GM23338 (cell line): ENCODE measurements at regions not wholly inside any gene's neighbourhood (a gene's known extent, or its start where the extent isn't known, plus 50 kb on each side); places are given as distances from the start of the nearest gene placed in this dataset.

Source experiments
- ATAC-seq: fragments of 200-7000 bp; cut with Tn5 transposase; 3 replicates; pipeline ENCODE4 v1.9.1; 2020
- DNase-seq: peaks from one replicate; pipeline ENCODE4 v3.0.0-alpha.2; 2015; ENCODE audit warnings: low spot score
- H2AFZ ChIP-seq: fragments of 200-600 bp; sonication (generic); 2 replicates; pipeline ENCODE4 v1.8.0; 2016; ENCODE audit warnings: antibody characterized with exemption, mild to moderate bottlenecking, moderate library complexity
- H3F3A ChIP-seq: fragments of 200-600 bp; sonication (generic); replicated peaks from 2 replicates; pipeline ENCODE4 v1.8.0; 2017; ENCODE audit warnings: antibody characterized with exemption, mixed run types, low read depth
- H3K27ac ChIP-seq: fragments of 200-600 bp; sonication (generic); 2 replicates; pipeline ENCODE4 v1.6.1; 2016; ENCODE audit warnings: low read depth
- H3K27me3 ChIP-seq: fragments of 200-600 bp; sonication (generic); 2 replicates; pipeline ENCODE4 v1.8.0; 2016; ENCODE audit warnings: mild to moderate bottlenecking, mixed run types, moderate library complexity; ENCODE audit not compliant: insufficient read depth
- H3K36me3 ChIP-seq: fragments of 200-600 bp; sonication (generic); 2 replicates; pipeline ENCODE4 v1.8.0; 2016; ENCODE audit warnings: mild to moderate bottlenecking; ENCODE audit not compliant: insufficient read depth
- H3K4me1 ChIP-seq: fragments of 200-600 bp; sonication (generic); 2 replicates; pipeline ENCODE4 v1.8.0; 2016; ENCODE audit warnings: mild to moderate bottlenecking, moderate library complexity; ENCODE audit not compliant: insufficient read depth
- H3K4me2 ChIP-seq: fragments of 200-600 bp; sonication (generic); 2 replicates; pipeline ENCODE4 v1.7.1; 2017; ENCODE audit warnings: mixed run types
- H3K4me3 ChIP-seq: fragments of 200-600 bp; sonication (generic); 2 replicates; pipeline ENCODE4 v1.6.1; 2016; ENCODE audit warnings: mixed run types
- H3K79me2 ChIP-seq: fragments of 200-600 bp; sonication (generic); replicated peaks from 2 replicates; pipeline ENCODE4 v1.8.0; 2017; ENCODE audit warnings: mild to moderate bottlenecking; ENCODE audit not compliant: insufficient read depth
- H3K9me2 ChIP-seq: fragments of 200-600 bp; sonication (generic); 2 replicates; pipeline ENCODE4 v1.8.0; 2017; ENCODE audit not compliant: insufficient read depth
- H4K20me1 ChIP-seq: fragments of 200-600 bp; sonication (generic); replicated peaks from 2 replicates; pipeline ENCODE4 v1.8.0; 2017; ENCODE audit warnings: mild to moderate bottlenecking; ENCODE audit not compliant: insufficient read depth
- H3K27ac Mint-ChIP-seq: 2 replicates; pipeline ENCODE4 v1.8.0; 2020; ENCODE audit warnings: inconsistent platforms, mild to moderate bottlenecking, moderate library complexity, mixed read lengths
- H3K27me3 Mint-ChIP-seq: 3 replicates; pipeline ENCODE4 v1.8.0; 2022; ENCODE audit warnings: low read depth, mild to moderate bottlenecking, moderate library complexity, mixed read lengths, inconsistent platforms; ENCODE audit not compliant: insufficient read depth, poor library complexity
- H3K36me3 Mint-ChIP-seq: 3 replicates; pipeline ENCODE4 v1.8.0; 2021; ENCODE audit warnings: low read depth, mild to moderate bottlenecking, inconsistent platforms, moderate library complexity, mixed read lengths
- H3K4me1 Mint-ChIP-seq: 3 replicates; pipeline ENCODE4 v1.8.0; 2020; ENCODE audit warnings: mild to moderate bottlenecking, inconsistent platforms, mixed read lengths
- H3K4me3 Mint-ChIP-seq: 3 replicates; pipeline ENCODE4 v1.8.0; 2021; ENCODE audit warnings: moderate library complexity, mild to moderate bottlenecking, inconsistent platforms, mixed read lengths
- H3K9me3 Mint-ChIP-seq: 3 replicates; pipeline ENCODE4 v1.8.0; 2020; ENCODE audit warnings: moderate library complexity, mild to moderate bottlenecking, inconsistent platforms, mixed read lengths
- CREB1 ChIP-seq: fragments of 250-450 bp; sonication (Bioruptor Pico); IDR thresholded peaks from 2 replicates; pipeline ENCODE4 v1.5.0; 2020; ENCODE audit warnings: low read depth, mild to moderate bottlenecking, moderate library complexity
- ETS1 ChIP-seq: IDR thresholded peaks from 2 replicates; pipeline ENCODE4 v1.6.1; 2016; ENCODE audit warnings: antibody characterized with exemption
- EZH2phosphoT487 ChIP-seq: fragments of 200-600 bp; sonication (generic); IDR thresholded peaks from one replicate; pipeline ENCODE4 v1.8.1; 2018; ENCODE audit warnings: antibody characterized with exemption; ENCODE audit not compliant: unreplicated experiment
- NANOG ChIP-seq: IDR thresholded peaks from 2 replicates; pipeline ENCODE4 v1.6.1; 2016; ENCODE audit warnings: antibody characterized with exemption, borderline replicate concordance
- STAT1 ChIP-seq: IDR thresholded peaks from one replicate; pipeline ENCODE4 v1.6.1; 2016; ENCODE audit warnings: antibody characterized with exemption; ENCODE audit not compliant: unreplicated experiment
- ZNF114 ChIP-seq: fragments of 250-450 bp; sonication (Bioruptor Pico); IDR thresholded peaks from 2 replicates; pipeline ENCODE4 v1.5.0; 2020; ENCODE audit warnings: mild to moderate bottlenecking, moderate library complexity
- ZNF462 ChIP-seq: fragments of 250-450 bp; sonication (Bioruptor Pico); IDR thresholded peaks from 2 replicates; pipeline ENCODE4 v1.5.0; 2020; ENCODE audit warnings: mild to moderate bottlenecking, moderate library complexity
- TF ChIP-seq, protein P1 (sequence below), 2 experiments: fragments of 200-600 bp in 1 of 2; sonication (generic) in 1 of 2; conservative IDR thresholded peaks; 2 replicates each; pipeline versions ENCODE4 v1.5.1 to v1.6.1; 2016 to 2017; ENCODE audit warnings: antibody characterized with exemption in 2 of 2, low read depth in 2 of 2, mild to moderate bottlenecking in 2 of 2, moderate library complexity in 1 of 2

DNA sequence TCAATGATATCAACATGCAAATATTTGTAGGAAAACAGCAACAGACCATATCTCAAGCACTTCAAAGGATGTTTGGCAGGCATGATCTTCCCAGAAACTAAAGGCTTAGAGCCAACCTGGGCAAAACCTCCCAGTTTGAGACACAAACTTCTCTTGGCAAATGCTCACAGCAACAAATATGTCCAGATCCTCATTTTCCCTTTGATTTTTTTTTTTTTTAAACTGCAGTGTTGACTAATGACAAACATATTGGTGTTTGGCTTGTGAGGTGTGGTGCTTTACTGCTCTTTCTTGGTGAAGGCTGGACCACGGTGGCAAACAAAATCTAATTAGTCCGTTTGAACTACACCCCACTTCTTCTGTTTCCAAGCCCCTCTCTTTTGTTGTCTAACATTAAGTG lies 87.2 kb downstream of the EBLN2 start:
- no peak overlapping the region for H3K4me3 Mint-ChIP-seq
- H3K27ac ChIP-seq, result no peak overlapping the region
- H3K4me3 ChIP-seq, result no peak overlapping the region
- TF ChIP-seq, protein P1, sequence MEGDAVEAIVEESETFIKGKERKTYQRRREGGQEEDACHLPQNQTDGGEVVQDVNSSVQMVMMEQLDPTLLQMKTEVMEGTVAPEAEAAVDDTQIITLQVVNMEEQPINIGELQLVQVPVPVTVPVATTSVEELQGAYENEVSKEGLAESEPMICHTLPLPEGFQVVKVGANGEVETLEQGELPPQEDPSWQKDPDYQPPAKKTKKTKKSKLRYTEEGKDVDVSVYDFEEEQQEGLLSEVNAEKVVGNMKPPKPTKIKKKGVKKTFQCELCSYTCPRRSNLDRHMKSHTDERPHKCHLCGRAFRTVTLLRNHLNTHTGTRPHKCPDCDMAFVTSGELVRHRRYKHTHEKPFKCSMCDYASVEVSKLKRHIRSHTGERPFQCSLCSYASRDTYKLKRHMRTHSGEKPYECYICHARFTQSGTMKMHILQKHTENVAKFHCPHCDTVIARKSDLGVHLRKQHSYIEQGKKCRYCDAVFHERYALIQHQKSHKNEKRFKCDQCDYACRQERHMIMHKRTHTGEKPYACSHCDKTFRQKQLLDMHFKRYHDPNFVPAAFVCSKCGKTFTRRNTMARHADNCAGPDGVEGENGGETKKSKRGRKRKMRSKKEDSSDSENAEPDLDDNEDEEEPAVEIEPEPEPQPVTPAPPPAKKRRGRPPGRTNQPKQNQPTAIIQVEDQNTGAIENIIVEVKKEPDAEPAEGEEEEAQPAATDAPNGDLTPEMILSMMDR (conservative IDR thresholded peaks at IDR 0.05; ENCODE audit: low read depth in 2 of 2), result no peak
- TF ChIP-seq NANOG, result no peak
- no peak for TF ChIP-seq EZH2phosphoT487
- TF ChIP-seq ZNF462 (CRISPR knock-in tag), result no peak
- no peak for TF ChIP-seq STAT1
- no peak for TF ChIP-seq ZNF114 (CRISPR knock-in tag)
- no peak for TF ChIP-seq ETS1
- TF ChIP-seq CREB1 (CRISPR knock-in tag), result no peak
- no peak for ATAC-seq
- H2AFZ ChIP-seq, result 0 out of 2 replicates have a peak overlapping the region, but pooled peaks have one; percentile 19
- no peaks in the 10 kb centered on the region for H3K36me3 ChIP-seq
- H3K4me2 ChIP-seq, result no peak overlapping the region
- H3K27me3 ChIP-seq, result no peaks in the 10 kb centered on the region
- H4K20me1 ChIP-seq, result no peaks in the 10 kb centered on the region
- DNase-seq, result no peak
- no peaks in the 10 kb centered on the region for H3F3A ChIP-seq
- H3K27ac Mint-ChIP-seq, result no peak overlapping the region
- no peaks in the 10 kb centered on the region for H3K27me3 Mint-ChIP-seq
- no peaks in the 10 kb centered on the region for H3K36me3 Mint-ChIP-seq
- H3K9me2 ChIP-seq, result no peaks in the 10 kb centered on the region
- no peaks in the 10 kb centered on the region for H3K79me2 ChIP-seq
- no peaks in the 10 kb centered on the region; the same call in 2 of the 3 replicates for H3K4me1 Mint-ChIP-seq
- H3K9me3 Mint-ChIP-seq, result no peaks in the 10 kb centered on the region
- H3K4me1 ChIP-seq, result no peaks in the 10 kb centered on the region
